ENCODE measurements at regions not wholly inside any gene's neighbourhood (a gene's known extent, or its start where the extent isn't known, plus 50 kb on each side); places are given as distances from the start of the nearest gene placed in this dataset.

GRCh38 chr4:52292245-52292644, 241.1 kb downstream of the SPATA18 start:
- TF ChIP-seq EZH2 (IDR thresholded peaks at IDR 0.05; ENCODE audit: insufficient read depth, low read length) (no peak), CTCF (IDR thresholded peaks at IDR 0.05; ENCODE audit: insufficient read depth, low read depth, low read length) (no peak)
